Superior temporal gyrus (tissue), 1 donor: ENCODE measurements at regions not wholly inside any gene's neighbourhood (a gene's known extent, or its start where the extent isn't known, plus 50 kb on each side); places are given as distances from the start of the nearest gene placed in this dataset.
"Not testable (repeated sequence)": the region's sequence is repeated elsewhere in the genome, so short reads cannot be mapped to it uniquely, and the experiment has no call there.

ENCODE experiments used
- DNase-seq: peaks from one replicate; pipeline ENCODE4 v3.0.0-alpha.2; 2016; ENCODE audit errors: extremely low spot score

DNA sequence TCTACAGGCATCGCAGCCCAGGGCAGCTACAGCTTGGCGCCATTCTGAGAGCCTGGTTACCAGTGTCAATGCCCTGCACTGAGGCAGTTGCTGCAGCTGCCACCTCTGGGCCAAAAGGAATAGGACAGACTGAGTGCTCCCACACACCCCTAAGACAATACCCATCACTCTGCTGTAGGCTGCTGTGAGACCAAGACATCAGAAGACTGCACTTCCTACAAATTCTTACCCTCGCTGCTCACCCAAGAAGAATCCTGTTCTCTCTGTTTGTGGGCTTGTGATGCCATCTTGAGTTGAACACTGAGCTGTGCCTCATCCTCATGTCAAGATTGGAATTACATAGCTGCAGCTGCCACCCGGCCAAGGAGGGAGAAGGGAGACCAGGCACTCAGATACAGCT, 1847.0 kb upstream of the PCDH10 start:
- peak; percentile 24 for DNase-seq

DNA sequence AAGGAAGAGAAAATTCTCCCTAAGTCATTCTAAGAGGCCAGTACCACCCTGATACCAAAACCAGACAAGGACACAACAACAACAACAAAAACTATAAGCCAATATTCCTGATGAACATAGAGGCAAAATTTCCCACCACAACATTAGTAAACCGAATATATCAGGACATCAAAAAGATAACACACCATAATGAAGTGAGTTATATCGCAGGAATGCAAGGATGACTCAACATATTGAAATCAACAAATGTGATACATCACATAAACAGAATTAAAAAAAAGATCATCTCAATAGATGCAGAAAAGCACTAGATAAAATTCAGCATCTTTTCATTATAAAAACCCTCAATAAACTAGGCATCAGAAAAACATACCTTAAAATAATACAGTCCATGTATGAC, 1844.4 kb upstream of the PCDH10 start:
- no peak for DNase-seq

DNA sequence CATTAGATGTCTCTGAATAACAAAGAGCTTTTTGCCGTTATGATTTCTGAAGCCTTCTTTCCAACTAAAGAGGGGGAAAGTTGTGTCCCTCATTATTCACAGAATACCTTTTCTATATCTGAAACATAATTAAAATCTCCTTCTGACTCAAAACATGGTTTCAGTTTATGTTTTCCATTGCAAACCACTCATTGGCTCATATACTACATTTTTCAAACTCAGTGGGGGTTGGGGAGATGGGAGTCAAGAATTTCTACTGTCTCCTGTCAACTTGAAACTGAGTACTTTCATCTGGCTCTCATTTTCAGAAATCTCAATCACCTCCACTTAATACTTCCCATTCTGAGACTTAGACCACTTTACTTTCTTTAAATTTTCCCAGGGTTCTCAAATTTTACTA, 1839.5 kb upstream of the PCDH10 start:
- DNase-seq, result no peak

DNA sequence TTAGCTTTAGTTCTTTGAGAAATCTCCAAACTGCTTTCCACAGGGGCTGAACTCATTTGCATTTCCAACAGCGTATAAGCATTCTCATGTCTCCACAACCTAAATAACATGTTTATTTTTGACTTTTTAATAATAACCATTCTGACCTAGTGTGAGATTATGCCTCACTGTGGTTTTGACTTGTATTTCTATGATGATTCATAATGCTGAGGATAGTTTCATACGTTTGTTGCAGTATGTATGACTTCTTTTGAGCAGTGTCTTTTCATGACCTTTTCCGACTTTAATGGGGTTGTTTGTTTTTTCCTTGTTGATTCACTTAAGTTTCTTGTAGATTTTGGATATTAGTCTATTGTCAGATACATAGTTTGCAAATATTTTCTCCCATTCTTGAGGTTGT, 1833.0 kb upstream of the PCDH10 start:
- no peak for DNase-seq

DNA sequence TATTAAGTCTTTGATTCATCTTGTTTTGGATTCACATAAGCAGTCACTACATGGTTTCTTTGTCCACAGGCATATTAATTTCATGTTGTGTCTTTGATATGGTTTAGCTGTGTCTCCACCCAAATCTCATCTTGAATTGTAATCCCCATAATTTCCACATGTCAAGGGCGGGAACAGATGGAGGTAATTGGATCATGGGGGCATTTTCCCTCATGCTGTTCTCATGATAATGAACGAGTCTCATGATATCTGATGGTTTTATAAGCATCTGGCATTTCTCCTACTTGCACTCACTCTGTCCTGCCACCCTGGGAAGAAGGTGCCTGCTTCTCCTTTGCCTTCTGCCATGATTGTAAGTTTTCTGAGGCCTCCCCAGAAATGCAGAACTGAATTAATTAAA, 1811.2 kb upstream of the PCDH10 start:
- DNase-seq, result no peak

DNA sequence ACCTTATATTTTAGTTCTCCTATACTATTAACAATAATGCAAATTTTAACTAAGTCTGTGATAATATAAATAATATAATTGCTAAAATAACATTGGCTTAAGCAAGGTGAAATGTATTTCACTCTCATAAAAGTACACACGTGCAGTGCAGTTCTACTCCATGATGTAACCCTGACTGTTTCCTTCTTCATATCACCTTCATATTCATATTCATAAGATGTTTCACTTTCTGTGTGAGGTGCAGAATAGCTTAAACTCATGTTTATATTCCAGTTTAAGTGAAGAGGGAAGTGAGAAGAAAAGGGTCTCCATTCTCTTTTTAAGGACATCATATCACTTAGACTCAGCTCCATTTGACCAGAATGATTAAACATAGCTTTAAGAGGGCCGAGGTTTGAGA, 1810.0 kb upstream of the PCDH10 start:
- no peak for DNase-seq

DNA sequence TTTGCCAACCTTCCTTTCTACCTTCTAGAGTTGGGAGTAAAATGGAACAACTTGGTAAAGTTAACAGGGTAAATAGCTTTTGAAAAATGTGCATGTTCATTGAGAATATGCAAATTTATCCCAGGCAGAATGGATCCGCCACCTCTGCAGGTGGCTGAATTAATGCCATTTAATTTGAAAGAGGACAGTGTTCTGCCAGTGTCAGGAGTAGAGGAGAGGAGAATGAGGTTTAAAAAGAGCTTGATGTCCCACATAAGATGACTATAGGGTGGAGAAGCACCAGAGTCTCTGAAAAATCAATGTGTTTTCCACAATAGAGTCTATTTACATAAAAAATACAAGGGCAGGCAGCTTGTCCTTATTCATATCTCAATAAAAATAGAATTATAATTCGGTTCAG, 1804.3 kb upstream of the PCDH10 start:
- no peak for DNase-seq

DNA sequence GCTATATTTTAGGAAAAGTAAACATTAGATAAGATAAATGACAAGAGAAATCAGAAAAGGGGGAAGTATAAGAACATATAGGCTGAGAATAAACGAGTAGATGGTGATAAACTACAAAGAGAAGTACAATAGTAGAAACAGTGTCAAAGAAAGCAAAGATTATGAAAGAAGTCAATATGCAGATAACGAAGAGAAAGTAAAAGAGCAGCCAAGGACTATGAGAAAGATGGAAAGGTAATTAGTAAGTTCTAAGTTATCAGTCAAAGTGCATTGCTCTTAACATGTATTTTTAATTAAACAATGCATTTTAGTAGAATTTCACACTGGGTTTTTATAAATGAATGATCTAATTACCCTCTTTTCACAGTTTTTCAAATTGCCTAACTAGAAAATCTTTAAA, 1801.3 kb upstream of the PCDH10 start:
- no peak for DNase-seq

DNA sequence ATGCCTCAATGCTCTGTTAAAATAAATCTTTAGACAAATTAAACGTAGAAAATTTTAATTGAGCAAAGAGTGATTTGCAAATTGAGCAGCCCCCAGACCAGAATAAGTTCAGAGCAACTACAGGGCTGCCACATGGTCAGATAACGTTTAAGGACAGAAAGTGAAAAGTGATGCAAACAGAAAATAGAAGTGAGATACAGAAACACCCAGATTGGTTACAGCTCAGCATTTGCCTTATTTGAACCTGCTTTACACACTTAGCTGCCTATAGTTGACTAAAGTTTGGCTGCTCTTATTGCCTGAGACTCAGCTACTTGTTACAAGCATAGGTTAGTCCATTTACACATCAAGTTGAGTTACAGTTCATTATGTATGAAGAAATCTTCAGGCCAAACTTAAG, 1800.8 kb upstream of the PCDH10 start:
- no peak for DNase-seq

DNA sequence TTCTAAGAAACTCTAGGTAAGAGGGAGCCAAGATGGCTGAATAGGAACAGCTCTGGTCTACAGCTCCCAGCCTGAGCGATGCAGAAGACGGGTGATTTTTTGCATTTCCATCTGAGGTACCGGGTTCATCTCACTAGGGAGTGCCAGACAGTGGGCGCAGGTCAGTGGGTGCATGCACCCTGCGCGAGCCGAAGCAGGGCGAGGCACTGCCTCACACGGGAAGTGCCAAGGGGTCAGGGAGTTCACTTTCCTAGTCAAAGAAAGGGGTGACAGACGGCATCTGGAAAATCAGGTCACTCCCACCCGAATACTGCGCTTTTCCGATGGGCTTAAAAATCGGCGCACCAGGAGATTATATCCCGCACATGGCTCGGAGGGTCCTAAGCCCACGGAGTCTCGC, 1796.7 kb upstream of the PCDH10 start:
- DNase-seq, result not testable (repeated sequence)

DNA sequence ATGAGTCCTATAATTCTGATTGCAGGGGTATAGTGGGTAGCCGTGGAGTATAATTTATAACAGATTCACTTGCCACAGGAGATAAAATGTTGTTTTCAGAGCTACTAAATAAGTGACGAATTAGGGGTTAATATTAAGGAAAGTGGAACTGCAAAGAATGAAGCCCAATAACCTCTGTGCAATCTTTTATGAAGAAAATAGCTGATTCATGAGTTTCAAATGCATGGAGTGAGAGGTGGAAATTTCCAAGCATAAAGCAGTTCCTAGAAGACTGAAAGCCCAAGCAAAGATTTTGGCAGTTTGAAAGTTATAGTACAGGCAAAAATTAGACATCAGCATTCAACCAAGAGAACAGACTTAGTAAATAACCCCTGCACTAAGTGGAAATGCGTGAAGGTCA, 1782.4 kb upstream of the PCDH10 start:
- DNase-seq, result no peak

DNA sequence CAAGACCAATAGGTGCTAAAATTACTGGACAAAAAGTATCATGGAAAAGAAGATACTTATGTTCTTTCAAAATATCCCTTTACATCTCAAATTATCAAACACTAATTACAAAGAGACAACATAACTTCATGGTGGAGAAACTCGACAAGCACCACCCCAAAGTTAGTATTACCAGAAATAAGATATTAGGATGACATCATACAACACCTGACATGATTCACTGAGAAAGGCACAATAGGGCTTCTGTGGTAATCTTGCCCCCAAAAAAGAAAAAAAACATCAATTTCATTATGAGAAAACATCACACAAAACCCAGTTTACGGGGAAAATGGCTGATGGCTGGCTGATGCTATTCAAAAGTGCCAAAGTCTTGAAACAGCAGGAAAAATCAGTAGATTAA, 1781.7 kb upstream of the PCDH10 start:
- no peak for DNase-seq

DNA sequence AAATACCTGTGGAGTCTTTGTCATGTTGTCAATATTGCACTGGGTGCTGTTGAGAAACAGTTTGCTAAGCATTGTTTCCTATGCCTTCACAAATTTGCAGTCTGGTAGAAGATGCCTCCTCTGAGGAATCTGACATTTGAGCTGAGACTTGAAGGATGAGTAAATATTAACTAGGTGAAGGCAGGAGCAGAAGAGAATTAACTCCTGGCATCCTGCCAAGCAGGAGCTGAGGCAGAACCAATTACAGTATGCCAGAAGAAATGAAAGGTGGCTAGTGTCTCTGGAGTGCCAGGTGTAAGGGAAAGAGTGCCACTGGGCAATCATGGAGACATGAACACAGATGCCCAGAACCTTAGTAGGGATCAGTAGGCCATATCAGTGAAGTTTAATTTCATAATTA, 1778.2 kb upstream of the PCDH10 start:
- DNase-seq, result no peak

DNA sequence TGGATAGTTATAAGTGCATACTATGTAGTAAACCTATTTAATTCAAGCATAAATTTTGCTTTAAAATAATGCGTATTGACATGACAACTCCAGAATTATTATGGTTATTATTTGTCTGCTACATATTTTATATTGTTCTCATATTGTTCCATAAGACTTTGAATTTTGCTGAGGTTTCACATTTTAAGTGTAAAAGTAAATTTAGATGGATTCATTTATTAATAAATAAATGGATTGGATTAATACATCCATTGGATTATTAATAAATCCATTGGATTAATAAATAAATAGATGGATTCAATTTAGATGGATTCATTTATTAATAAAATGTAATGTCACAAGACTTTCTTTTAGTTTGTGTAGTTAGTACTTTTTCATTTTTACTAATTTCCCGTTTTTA, 1768.0 kb upstream of the PCDH10 start:
- DNase-seq, result no peak

DNA sequence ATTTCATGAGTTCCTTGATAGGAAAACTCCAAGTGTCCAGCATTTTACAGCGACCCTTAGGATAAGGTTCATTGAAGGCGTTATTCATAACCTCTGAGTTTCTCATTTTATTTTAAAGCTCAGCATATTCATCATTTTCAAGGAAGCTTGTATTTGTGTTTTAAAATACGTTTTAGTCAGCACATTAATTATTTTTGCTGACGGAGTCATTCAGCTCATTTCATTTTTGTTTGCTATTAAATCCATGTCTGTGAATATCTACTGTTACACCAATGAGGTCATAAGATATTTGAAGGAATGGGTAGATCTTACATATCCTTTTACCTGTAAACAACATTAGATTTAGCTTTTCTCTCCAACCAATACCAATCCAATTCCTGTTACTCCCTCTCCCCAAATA, 1766.3 kb upstream of the PCDH10 start:
- DNase-seq, result no peak

DNA sequence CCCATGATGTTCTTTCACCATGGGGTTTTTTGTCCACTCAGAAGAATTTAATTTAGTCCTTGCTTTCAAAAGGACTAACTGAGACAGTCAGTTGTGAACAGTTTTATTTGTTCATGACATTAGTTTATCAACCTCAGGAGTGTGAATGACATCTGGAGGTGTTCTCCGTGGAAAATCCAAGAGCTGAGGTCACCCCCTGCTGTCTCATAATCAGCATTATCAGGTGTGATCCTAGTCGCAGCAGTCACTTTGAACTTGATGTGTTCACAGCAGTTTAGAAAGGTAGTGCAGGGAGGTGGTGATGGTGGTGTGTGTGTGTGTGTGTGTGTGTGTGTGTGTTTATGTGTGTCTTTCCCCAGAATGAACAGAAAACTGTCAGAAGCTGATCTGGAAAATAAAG, 1760.8 kb upstream of the PCDH10 start:
- no peak for DNase-seq

DNA sequence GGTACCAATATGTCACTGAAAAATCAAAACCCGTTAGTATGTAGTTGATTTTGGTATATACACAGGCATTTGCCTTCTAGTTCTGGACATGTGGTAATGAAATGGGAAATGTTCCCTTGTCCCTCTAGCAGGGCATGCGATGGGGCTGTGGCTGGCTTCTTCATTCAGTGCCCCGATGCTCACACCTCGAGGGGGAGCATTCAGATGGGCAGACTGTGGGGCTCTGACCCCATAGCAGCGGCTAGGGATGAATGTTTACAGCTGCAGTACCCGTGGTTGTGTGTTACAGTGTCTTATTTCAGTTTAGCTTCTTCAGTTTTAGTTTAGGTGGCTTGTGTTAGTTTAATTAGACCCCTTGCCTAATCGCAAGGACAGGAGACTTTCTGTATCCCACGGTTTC, 1741.0 kb upstream of the PCDH10 start:
- DNase-seq, result no peak

DNA sequence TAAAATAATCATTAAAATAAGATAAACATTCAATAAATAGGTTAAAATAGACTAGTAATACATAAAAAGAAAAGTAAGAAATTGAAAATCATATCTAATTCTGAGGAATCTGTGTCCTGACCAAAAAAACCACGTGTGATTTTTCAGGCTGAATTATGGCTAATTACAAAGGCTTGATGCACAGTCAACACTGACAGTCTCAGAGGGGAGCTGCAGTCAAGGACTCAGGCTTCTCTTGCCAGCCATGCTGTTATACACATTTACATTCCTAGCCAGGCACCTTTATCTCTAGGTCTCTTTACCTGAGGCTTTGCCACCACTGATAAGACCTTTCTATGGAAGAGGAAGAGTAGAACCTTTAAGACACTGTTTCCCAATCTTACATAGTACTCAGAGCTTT, 1737.7 kb upstream of the PCDH10 start:
- no peak for DNase-seq

DNA sequence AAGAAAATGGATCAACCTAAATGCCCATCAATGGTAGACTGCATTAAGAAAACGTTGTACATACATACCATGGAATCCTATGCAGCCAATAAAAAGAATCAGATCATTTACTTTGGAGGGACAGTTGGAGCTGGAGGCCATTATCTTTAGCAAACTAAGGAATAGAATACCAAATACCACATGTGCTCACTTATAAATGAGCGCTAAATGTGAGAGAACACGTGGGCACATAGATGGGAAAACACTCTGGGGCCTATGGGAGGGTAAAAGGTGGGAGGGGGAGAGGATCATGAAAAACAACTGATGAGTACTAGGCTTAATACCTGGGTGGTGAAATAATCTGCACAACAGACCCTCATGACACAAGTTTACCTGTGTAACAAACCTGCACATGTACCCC, 1729.9 kb upstream of the PCDH10 start:
- DNase-seq, result no peak

DNA sequence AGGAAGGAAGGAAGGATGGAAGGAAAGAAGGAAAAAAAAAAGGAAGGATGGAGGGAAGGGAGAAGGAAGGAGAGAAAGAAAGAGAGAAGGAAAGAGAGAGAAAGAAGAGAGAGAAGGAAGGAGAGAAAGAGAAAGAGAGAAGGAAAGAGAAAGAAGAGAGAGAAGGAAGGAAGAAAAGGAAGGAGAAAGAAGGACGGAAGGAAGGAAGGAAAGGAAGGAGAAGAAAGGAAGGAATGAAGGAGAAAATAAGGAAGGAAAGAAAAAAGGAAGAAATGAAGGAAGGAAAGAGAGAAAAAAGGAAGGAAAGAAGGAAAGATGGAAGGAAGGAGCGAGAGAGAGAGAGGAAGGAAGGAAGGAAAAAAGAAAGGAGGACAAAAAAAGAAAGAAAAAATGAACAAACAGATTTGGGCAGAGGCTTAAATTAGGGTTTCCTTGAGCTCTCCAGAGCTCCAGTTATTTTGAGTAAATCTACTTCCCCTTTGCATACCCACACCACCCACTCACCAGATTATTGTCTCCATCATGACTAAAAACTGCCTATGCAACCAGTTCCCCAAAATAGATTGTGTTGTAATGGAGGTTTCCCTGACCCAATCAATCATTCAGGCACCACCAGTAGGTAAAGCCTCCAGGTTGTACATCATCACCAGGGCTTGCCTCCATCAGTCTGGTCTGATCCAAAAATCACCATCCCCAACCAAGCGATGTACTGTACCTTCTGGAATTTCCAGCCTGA, 1722.9 kb upstream of the PCDH10 start:
- no peak for DNase-seq

DNA sequence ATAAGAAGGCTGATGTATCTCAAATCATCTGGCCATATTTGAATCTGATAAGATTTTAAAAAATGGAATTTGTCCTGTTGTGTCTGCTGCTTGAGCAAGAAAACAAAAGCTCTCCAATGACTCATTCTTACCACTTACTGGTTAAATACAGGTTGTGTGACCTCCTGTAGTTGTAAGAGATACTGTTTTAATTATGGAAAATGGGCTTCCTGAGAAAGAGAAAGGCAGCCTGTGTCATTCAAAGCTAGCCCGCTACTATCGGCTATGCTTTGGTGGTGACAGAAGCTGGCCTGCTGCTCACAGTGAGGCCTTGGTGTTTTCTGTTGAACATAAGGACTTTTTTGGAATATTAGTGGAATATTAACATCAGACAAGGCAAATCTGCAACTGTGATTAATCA, 1722.1 kb upstream of the PCDH10 start:
- DNase-seq, result no peak

DNA sequence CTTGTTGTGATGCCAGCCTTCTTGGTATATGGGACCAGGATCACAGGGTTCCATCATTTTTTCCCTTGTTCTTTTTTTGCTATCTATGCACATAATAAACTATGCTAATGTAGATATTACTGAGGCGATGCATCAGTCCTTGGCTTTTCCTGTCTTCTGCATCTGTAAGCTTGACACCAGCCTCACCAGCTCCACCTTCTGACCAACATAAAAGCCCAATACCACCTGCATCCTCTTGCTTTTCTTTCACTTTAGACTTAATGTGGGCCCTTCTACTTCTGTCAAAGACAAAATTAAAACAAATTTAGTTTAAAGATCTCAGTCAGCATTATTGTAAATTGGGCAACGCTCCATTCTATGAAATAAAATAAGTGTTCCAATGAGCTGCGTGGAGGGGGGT, 1718.8 kb upstream of the PCDH10 start:
- DNase-seq, result no peak

DNA sequence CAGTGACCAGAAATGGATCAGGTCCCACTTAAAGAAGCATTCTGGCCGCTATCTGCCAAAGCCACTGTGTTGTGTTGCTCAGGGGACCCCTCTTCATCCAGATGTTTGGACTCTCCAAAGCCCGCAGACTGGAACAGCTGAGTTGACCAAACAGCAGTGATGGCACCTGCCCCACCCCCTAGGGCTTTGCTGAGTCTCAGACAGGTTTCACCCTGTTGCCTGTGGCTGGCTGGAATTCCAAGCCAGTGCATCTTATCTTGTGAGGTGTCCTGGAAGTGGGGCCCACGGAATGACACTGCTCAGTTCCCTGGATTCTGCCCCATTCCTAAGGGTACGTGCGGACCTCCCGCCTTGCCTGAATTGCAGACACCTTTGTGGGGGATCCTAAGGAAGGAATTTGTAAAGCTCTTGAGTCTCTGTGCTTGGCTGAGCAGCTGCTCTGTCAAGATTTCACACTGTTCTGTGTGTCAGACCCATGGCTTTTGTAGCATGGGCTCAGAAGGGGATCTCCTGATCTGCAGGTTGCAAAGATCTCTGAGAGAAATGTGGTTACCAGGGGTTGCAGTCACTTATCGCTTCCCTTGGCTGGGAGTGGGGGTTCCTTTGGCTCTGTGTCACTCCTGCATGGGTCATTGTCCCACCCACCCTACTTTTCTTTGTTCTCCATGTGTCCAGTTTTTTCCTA, 1707.9 kb upstream of the PCDH10 start:
- no peak for DNase-seq

DNA sequence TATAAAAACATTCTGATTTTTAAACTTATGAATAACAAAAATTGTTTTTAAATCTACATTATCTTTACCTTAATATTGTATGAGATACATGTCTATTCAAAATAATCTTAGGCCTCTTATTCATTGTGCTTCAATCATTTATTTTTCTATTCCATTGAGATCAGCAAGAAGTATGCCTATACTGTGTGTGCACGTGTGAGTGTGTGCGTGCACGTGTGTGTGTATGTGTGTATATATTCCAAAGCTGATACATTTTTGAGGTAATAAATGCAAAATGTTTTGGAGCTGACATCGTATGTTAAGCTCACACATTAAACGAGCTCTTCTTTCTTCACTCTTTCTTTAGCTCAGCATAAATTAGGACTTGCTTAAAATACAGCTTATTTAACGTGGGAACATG, 1701.2 kb upstream of the PCDH10 start:
- no peak for DNase-seq
